HPDE6-E6E7 (cell line): ENCODE measurements at regions not wholly inside any gene's neighbourhood (a gene's known extent, or its start where the extent isn't known, plus 50 kb on each side); places are given as distances from the start of the nearest gene placed in this dataset.

Experiments
- DNase-seq: peaks from one replicate; pipeline ENCODE4 v3.0.0; 2011; ENCODE audit warnings: missing footprints; ENCODE audit errors: extremely low spot score

GRCh38 chr13:79724348-79725103 is 243.6 kb downstream of the NDFIP2 start:
- no peak for DNase-seq

GRCh38 chr13:79723519-79724024 is 242.6 kb downstream of the NDFIP2 start:
- DNase-seq = no peak

GRCh38 chr13:79722885-79723445 is 242.0 kb downstream of the NDFIP2 start:
- no peak for DNase-seq

- no peak for DNase-seq
These were observed 235.2 kb downstream of the NDFIP2 start for GRCh38 chr13:79716191-79716590.

GRCh38 chr13:79711631-79712030 is 230.7 kb downstream of the NDFIP2 start:
- DNase-seq = no peak

- DNase-seq = no peak
These were observed 229.4 kb downstream of the NDFIP2 start for GRCh38 chr13:79710376-79710775.

- DNase-seq = no peak
These were observed 228.5 kb downstream of the NDFIP2 start for GRCh38 chr13:79709471-79709870.

- no peak for DNase-seq
These were observed 222.8 kb downstream of the NDFIP2 start for GRCh38 chr13:79703772-79704171.

- DNase-seq = no peak
These were observed 214.8 kb downstream of the NDFIP2 start for GRCh38 chr13:79695754-79696153.

GRCh38 chr13:79692846-79693245 is 211.9 kb downstream of the NDFIP2 start:
- no peak for DNase-seq

GRCh38 chr13:79691826-79692225 is 210.9 kb downstream of the NDFIP2 start:
- DNase-seq = no peak

- DNase-seq = no peak
These were observed 207.8 kb downstream of the NDFIP2 start for GRCh38 chr13:79688741-79689140.

GRCh38 chr13:79686441-79686840 is 205.5 kb downstream of the NDFIP2 start:
- DNase-seq = no peak

GRCh38 chr13:79684371-79684770 is 203.4 kb downstream of the NDFIP2 start:
- no peak for DNase-seq

- DNase-seq = no peak
These were observed 201.2 kb downstream of the NDFIP2 start for GRCh38 chr13:79682164-79682563.

GRCh38 chr13:79681069-79681468 is 200.1 kb downstream of the NDFIP2 start:
- no peak for DNase-seq

- DNase-seq = no peak
These were observed 199.5 kb downstream of the NDFIP2 start for GRCh38 chr13:79680485-79680884.

GRCh38 chr13:79679334-79679733 is 198.4 kb downstream of the NDFIP2 start:
- DNase-seq = peak; percentile 17

- DNase-seq = no peak
These were observed 197.1 kb downstream of the NDFIP2 start for GRCh38 chr13:79678100-79678499.

GRCh38 chr13:79675931-79676660 is 195.1 kb downstream of the NDFIP2 start:
- DNase-seq = no peak

- DNase-seq = no peak
These were observed 194.0 kb downstream of the NDFIP2 start for GRCh38 chr13:79674765-79675515.

GRCh38 chr13:79673993-79674377 is 193.0 kb downstream of the NDFIP2 start:
- no peak for DNase-seq
